ENCODE measurements at regions not wholly inside any gene's neighbourhood (a gene's known extent, or its start where the extent isn't known, plus 50 kb on each side); places are given as distances from the start of the nearest gene placed in this dataset.

DNA sequence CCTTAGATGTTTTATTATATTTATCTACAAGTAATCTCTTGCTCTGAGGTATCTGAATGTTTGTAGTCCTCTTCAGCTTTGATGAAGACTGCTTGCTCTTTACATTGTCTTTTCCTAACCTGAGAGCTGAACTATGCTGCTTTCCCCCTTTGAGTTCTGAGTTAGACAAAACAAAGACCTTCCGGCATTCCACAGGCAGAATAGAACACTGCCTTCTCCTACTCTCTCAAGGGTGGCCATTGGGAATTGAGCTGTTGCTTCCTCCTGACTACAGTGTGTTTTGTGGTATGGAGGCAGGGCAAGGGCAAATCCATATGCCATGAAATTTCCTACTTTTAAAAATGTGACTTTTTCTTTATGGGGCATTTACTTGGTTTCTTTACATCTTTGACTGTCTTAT lies 841.0 kb downstream of the FAM133A start:
- Histone ChIP-seq H3K79me1 (ENCODE audit: low read length) (no peaks in the 10 kb centered on the region), H2AK5ac (ENCODE audit: low read length) (no peak overlapping the region), H3K4ac (ENCODE audit: low read depth, low read length) (no peak overlapping the region), H3K4me3 (ENCODE audit: low read length) (no peak overlapping the region), H2BK120ac (ENCODE audit: low read depth, low read length) (no peak overlapping the region), H3K27me3 (ENCODE audit: insufficient read depth, low read length, poor library complexity) (no peaks in the 10 kb centered on the region), H2BK5ac (ENCODE audit: low read length) (no peak overlapping the region), H2BK15ac (replicated peaks; ENCODE audit: low read depth) (no peak overlapping the region), H4K5ac (ENCODE audit: low read length) (no peak overlapping the region), H3K27ac (ENCODE audit: low read depth, low read length) (no peak overlapping the region), H3K4me2 (ENCODE audit: low read length) (no peak overlapping the region), H3K4me1 (ENCODE audit: control insufficient read depth, low read depth, low read length) (no peaks in the 10 kb centered on the region), H3K79me2 (ENCODE audit: control insufficient read depth, insufficient read depth, low read length) (no peaks in the 10 kb centered on the region), H3K23ac (ENCODE audit: low read length) (no peak overlapping the region), H3K36me3 (ENCODE audit: control insufficient read depth, insufficient read depth, low read length) (no peaks in the 10 kb centered on the region), H3K18ac (ENCODE audit: low read length) (no peak overlapping the region), H4K8ac (ENCODE audit: low read depth, low read length) (no peak overlapping the region), H3K56ac (ENCODE audit: low read length) (no peak overlapping the region), H3K9ac (ENCODE audit: low read length) (no peak overlapping the region)
- WGBS (ENCODE audit: extremely low coverage, insufficient coverage, low lambda C conversion rate), result no CpG with 5 or more reads among the region's 1 CpG
- peak; percentile 5 for DNase-seq

GRCh38 chrX:94524867-94525266 lies 850.9 kb downstream of the FAM133A start:
- H3K4me2 ChIP-seq (ENCODE audit: low read length), result no peak overlapping the region
- no peaks in the 10 kb centered on the region for H3K36me3 ChIP-seq (ENCODE audit: control insufficient read depth, insufficient read depth, low read length)
- no peak overlapping the region for H2BK5ac ChIP-seq (ENCODE audit: low read length)
- H3K27ac ChIP-seq (ENCODE audit: low read depth, low read length), result no peak overlapping the region
- no peak overlapping the region for H2BK120ac ChIP-seq (ENCODE audit: low read depth, low read length)
- no peak overlapping the region for H3K4ac ChIP-seq (ENCODE audit: low read depth, low read length)
- H3K18ac ChIP-seq (ENCODE audit: low read length), result no peak overlapping the region
- no peak overlapping the region for H3K23ac ChIP-seq (ENCODE audit: low read length)
- no peaks in the 10 kb centered on the region for H3K4me1 ChIP-seq (ENCODE audit: control insufficient read depth, low read depth, low read length)
- no peak overlapping the region for H4K8ac ChIP-seq (ENCODE audit: low read depth, low read length)
- H3K9ac ChIP-seq (ENCODE audit: low read length), result no peak overlapping the region
- H2AK5ac ChIP-seq (ENCODE audit: low read length), result no peak overlapping the region
- H3K79me2 ChIP-seq (ENCODE audit: control insufficient read depth, insufficient read depth, low read length), result no peaks in the 10 kb centered on the region
- no peak overlapping the region for H2BK15ac ChIP-seq (replicated peaks; ENCODE audit: low read depth)
- no peak overlapping the region for H3K4me3 ChIP-seq (ENCODE audit: low read length)
- H3K27me3 ChIP-seq (ENCODE audit: insufficient read depth, low read length, poor library complexity), result no peaks in the 10 kb centered on the region
- H4K5ac ChIP-seq (ENCODE audit: low read length), result no peak overlapping the region
- no peak overlapping the region for H3K56ac ChIP-seq (ENCODE audit: low read length)
- no CpG with 5 or more reads among the region's 1 CpG for WGBS (ENCODE audit: extremely low coverage, insufficient coverage, low lambda C conversion rate)
- H3K79me1 ChIP-seq (ENCODE audit: low read length), result no peaks in the 10 kb centered on the region
- DNase-seq, result peak; percentile 1

- Histone ChIP-seq H3K36me3 (ENCODE audit: control insufficient read depth, insufficient read depth, low read length) (no peaks in the 10 kb centered on the region), H3K27me3 (ENCODE audit: insufficient read depth, low read length, poor library complexity) (no peaks in the 10 kb centered on the region), H3K4me2 (ENCODE audit: low read length) (no peak overlapping the region), H2BK5ac (ENCODE audit: low read length) (no peak overlapping the region), H3K79me2 (ENCODE audit: control insufficient read depth, insufficient read depth, low read length) (no peaks in the 10 kb centered on the region), H3K79me1 (ENCODE audit: low read length) (no peaks in the 10 kb centered on the region), H4K8ac (ENCODE audit: low read depth, low read length) (no peak overlapping the region), H3K56ac (ENCODE audit: low read length) (no peak overlapping the region), H3K9ac (ENCODE audit: low read length) (no peak overlapping the region), H3K4me3 (ENCODE audit: low read length) (no peak overlapping the region), H2BK15ac (replicated peaks; ENCODE audit: low read depth) (no peak overlapping the region), H3K27ac (ENCODE audit: low read depth, low read length) (no peak overlapping the region), H3K4me1 (ENCODE audit: control insufficient read depth, low read depth, low read length) (no peaks in the 10 kb centered on the region), H3K23ac (ENCODE audit: low read length) (no peak overlapping the region), H2AK5ac (ENCODE audit: low read length) (no peak overlapping the region), H3K4ac (ENCODE audit: low read depth, low read length) (no peak overlapping the region), H4K5ac (ENCODE audit: low read length) (no peak overlapping the region), H2BK120ac (ENCODE audit: low read depth, low read length) (no peak overlapping the region), H3K18ac (ENCODE audit: low read length) (no peak overlapping the region)
- WGBS (ENCODE audit: extremely low coverage, insufficient coverage, low lambda C conversion rate), result no CpG with 5 or more reads among the region's 2 CpGs
- no peak for DNase-seq
Observed at GRCh38 chrX:94545722-94546121, 871.7 kb downstream of the FAM133A start.

- H4K5ac ChIP-seq (ENCODE audit: low read length), result no peak overlapping the region
- WGBS (ENCODE audit: extremely low coverage, insufficient coverage, low lambda C conversion rate), result no CpG with 5 or more reads among the region's 4 CpGs
- H3K9ac ChIP-seq (ENCODE audit: low read length), result no peak overlapping the region
- H3K36me3 ChIP-seq (ENCODE audit: control insufficient read depth, insufficient read depth, low read length), result no peaks in the 10 kb centered on the region
- H3K4ac ChIP-seq (ENCODE audit: low read depth, low read length), result no peak overlapping the region
- H2BK15ac ChIP-seq (replicated peaks; ENCODE audit: low read depth), result no peak overlapping the region
- no peak overlapping the region for H3K18ac ChIP-seq (ENCODE audit: low read length)
- no peaks in the 10 kb centered on the region for H3K27me3 ChIP-seq (ENCODE audit: insufficient read depth, low read length, poor library complexity)
- no peak overlapping the region for H2BK5ac ChIP-seq (ENCODE audit: low read length)
- no peak overlapping the region for H3K27ac ChIP-seq (ENCODE audit: low read depth, low read length)
- H3K23ac ChIP-seq (ENCODE audit: low read length), result no peak overlapping the region
- H3K4me1 ChIP-seq (ENCODE audit: control insufficient read depth, low read depth, low read length), result no peaks in the 10 kb centered on the region
- no peaks in the 10 kb centered on the region for H3K79me2 ChIP-seq (ENCODE audit: control insufficient read depth, insufficient read depth, low read length)
- DNase-seq, result no peak
- H2BK120ac ChIP-seq (ENCODE audit: low read depth, low read length), result no peak overlapping the region
- no peak overlapping the region for H4K8ac ChIP-seq (ENCODE audit: low read depth, low read length)
- no peak overlapping the region for H3K4me2 ChIP-seq (ENCODE audit: low read length)
- H3K79me1 ChIP-seq (ENCODE audit: low read length), result no peaks in the 10 kb centered on the region
- H3K56ac ChIP-seq (ENCODE audit: low read length), result no peak overlapping the region
- no peak overlapping the region for H3K4me3 ChIP-seq (ENCODE audit: low read length)
- no peak overlapping the region for H2AK5ac ChIP-seq (ENCODE audit: low read length)
Observed at GRCh38 chrX:94551831-94552230, 877.8 kb downstream of the FAM133A start.

- Histone ChIP-seq H3K4me3 (ENCODE audit: low read length) (no peak overlapping the region), H3K4me1 (ENCODE audit: control insufficient read depth, low read depth, low read length) (no peaks in the 10 kb centered on the region), H2AK5ac (ENCODE audit: low read length) (no peak overlapping the region), H3K79me1 (ENCODE audit: low read length) (no peaks in the 10 kb centered on the region), H3K56ac (ENCODE audit: low read length) (no peak overlapping the region), H4K8ac (ENCODE audit: low read depth, low read length) (no peak overlapping the region), H2BK15ac (replicated peaks; ENCODE audit: low read depth) (no peak overlapping the region), H3K4me2 (ENCODE audit: low read length) (no peak overlapping the region), H3K4ac (ENCODE audit: low read depth, low read length) (no peak overlapping the region), H3K27ac (ENCODE audit: low read depth, low read length) (no peak overlapping the region), H4K5ac (ENCODE audit: low read length) (no peak overlapping the region), H3K36me3 (ENCODE audit: control insufficient read depth, insufficient read depth, low read length) (no peaks in the 10 kb centered on the region), H3K18ac (ENCODE audit: low read length) (no peak overlapping the region), H3K27me3 (ENCODE audit: insufficient read depth, low read length, poor library complexity) (no peaks in the 10 kb centered on the region), H3K23ac (ENCODE audit: low read length) (no peak overlapping the region), H2BK120ac (ENCODE audit: low read depth, low read length) (no peak overlapping the region), H3K9ac (ENCODE audit: low read length) (no peak overlapping the region), H3K79me2 (ENCODE audit: control insufficient read depth, insufficient read depth, low read length) (no peaks in the 10 kb centered on the region), H2BK5ac (ENCODE audit: low read length) (no peak overlapping the region)
- DNase-seq, result no peak
- no CpG with 5 or more reads among the region's 4 CpGs for WGBS (ENCODE audit: extremely low coverage, insufficient coverage, low lambda C conversion rate)
Observed at GRCh38 chrX:94560930-94561329, 886.9 kb downstream of the FAM133A start.

DNA sequence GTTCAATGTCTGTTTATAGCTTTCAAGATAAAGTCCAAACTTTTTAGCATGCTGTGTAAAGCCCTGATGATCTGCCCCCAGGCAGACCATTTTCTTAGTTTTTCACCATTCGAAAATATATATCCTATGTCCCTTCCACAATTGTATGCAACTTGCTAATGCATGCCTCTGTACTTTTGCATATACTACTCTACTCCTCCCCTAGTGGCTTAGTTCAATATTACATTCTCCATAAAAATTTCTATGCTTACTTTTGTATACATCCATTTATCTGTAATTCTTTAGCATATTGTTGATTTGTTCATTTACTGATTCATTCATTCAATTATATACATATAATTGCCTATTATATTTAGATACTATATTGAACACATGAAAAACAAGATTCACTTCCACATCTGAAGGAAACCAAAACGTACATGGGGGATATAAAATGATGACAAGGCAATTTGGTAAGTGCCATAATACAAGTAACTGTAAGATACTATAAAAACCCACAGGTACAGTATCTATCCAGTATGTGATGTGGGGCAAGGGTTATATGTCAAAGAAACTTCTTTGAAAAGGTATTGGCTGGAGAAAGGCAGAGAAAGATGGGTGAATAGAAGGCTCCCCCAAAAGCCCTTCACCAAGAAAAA lies 902.5 kb downstream of the FAM133A start:
- no peak overlapping the region for H4K5ac ChIP-seq (ENCODE audit: low read length)
- H3K18ac ChIP-seq (ENCODE audit: low read length), result no peak overlapping the region
- H2AK5ac ChIP-seq (ENCODE audit: low read length), result no peak overlapping the region
- H3K36me3 ChIP-seq (ENCODE audit: control insufficient read depth, insufficient read depth, low read length), result no peaks in the 10 kb centered on the region
- DNase-seq, result no peak
- H3K4me2 ChIP-seq (ENCODE audit: low read length), result no peak overlapping the region
- no peaks in the 10 kb centered on the region for H3K27me3 ChIP-seq (ENCODE audit: insufficient read depth, low read length, poor library complexity)
- H3K56ac ChIP-seq (ENCODE audit: low read length), result no peak overlapping the region
- H2BK15ac ChIP-seq (replicated peaks; ENCODE audit: low read depth), result no peak overlapping the region
- no peak overlapping the region for H2BK5ac ChIP-seq (ENCODE audit: low read length)
- H3K4me3 ChIP-seq (ENCODE audit: low read length), result no peak overlapping the region
- no CpG with 5 or more reads among the region's 2 CpGs for WGBS (ENCODE audit: extremely low coverage, insufficient coverage, low lambda C conversion rate)
- no peak overlapping the region for H3K9ac ChIP-seq (ENCODE audit: low read length)
- no peaks in the 10 kb centered on the region for H3K79me1 ChIP-seq (ENCODE audit: low read length)
- no peak overlapping the region for H2BK120ac ChIP-seq (ENCODE audit: low read depth, low read length)
- H3K27ac ChIP-seq (ENCODE audit: low read depth, low read length), result no peak overlapping the region
- no peak overlapping the region for H3K23ac ChIP-seq (ENCODE audit: low read length)
- no peak overlapping the region for H3K4ac ChIP-seq (ENCODE audit: low read depth, low read length)
- no peaks in the 10 kb centered on the region for H3K79me2 ChIP-seq (ENCODE audit: control insufficient read depth, insufficient read depth, low read length)
- H4K8ac ChIP-seq (ENCODE audit: low read depth, low read length), result no peak overlapping the region
- H3K4me1 ChIP-seq (ENCODE audit: control insufficient read depth, low read depth, low read length), result no peaks in the 10 kb centered on the region
